GM12878 (cell line): ENCODE measurements at regions not wholly inside any gene's neighbourhood (a gene's known extent, or its start where the extent isn't known, plus 50 kb on each side); places are given as distances from the start of the nearest gene placed in this dataset.

Experiments used
- CHD4 ChIP-seq: fragments of 200-600 bp; sonication (generic); IDR thresholded peaks from 2 replicates; pipeline ENCODE4 v1.6.1; 2016; ENCODE audit warnings: mild to moderate bottlenecking
- EED ChIP-seq: sonication (generic); IDR thresholded peaks from 2 replicates; pipeline ENCODE4 v1.6.1; 2016; ENCODE audit warnings: antibody characterized with exemption, low read depth
- EP300 ChIP-seq, 2 experiments: fragments of 150-350 bp in 1 of 2; IDR thresholded peaks; 2 replicates each; pipeline ENCODE4 v1.6.1; 2011 to 2012; ENCODE audit warnings: low read depth in 2 of 2, low read length in 2 of 2, borderline replicate concordance in 1 of 2, improper control_type of control experiment in 1 of 2, inconsistent platforms in 1 of 2; ENCODE audit not compliant: control insufficient read depth in 1 of 2
- ETV6 ChIP-seq, 2 experiments: fragments of 450-650 bp in 1 of 2; IDR thresholded peaks in 1 of 2; conservative IDR thresholded peaks in 1 of 2; 2 replicates each; pipeline ENCODE4 v1.6.1; 2014; ENCODE audit warnings: antibody characterized with exemption in 1 of 2, borderline replicate concordance in 1 of 2, low read depth in 1 of 2, mild to moderate bottlenecking in 1 of 2, moderate library complexity in 1 of 2
- IRF4 ChIP-seq: IDR thresholded peaks from 2 replicates; pipeline ENCODE4 v1.6.1; 2011; ENCODE audit warnings: low read depth, low read length
- MEF2A ChIP-seq: IDR thresholded peaks from 2 replicates; pipeline ENCODE4 v1.6.1; 2011; ENCODE audit warnings: low read depth, mild to moderate bottlenecking, low read length, moderate library complexity; ENCODE audit not compliant: insufficient read depth
- MTA2 ChIP-seq: fragments of 450-650 bp; IDR thresholded peaks from 2 replicates; pipeline ENCODE4 v1.6.1; 2016; ENCODE audit warnings: low read depth, mild to moderate bottlenecking, moderate library complexity
- MYB ChIP-seq: fragments of 150-350 bp; IDR thresholded peaks from 2 replicates; pipeline ENCODE4 v1.6.1; 2014; ENCODE audit warnings: mild to moderate bottlenecking, low read depth, low read length, borderline replicate concordance
- RFX5 ChIP-seq: IDR thresholded peaks from 2 replicates; pipeline ENCODE4 v1.6.1; 2011; ENCODE audit warnings: low read depth, low read length, improper control_type of control experiment
- SMAD1 ChIP-seq: fragments of 450-650 bp; IDR thresholded peaks from 2 replicates; pipeline ENCODE4 v1.6.1; 2018; ENCODE audit warnings: mild to moderate bottlenecking, low read depth; ENCODE audit not compliant: partially characterized antibody
- SPI1 ChIP-seq: IDR thresholded peaks from 2 replicates; pipeline ENCODE4 v1.6.1; 2011; ENCODE audit warnings: low read depth, mild to moderate bottlenecking, low read length, moderate library complexity, borderline replicate concordance; ENCODE audit not compliant: insufficient read depth
- STAT3 ChIP-seq: IDR thresholded peaks from 2 replicates; pipeline ENCODE4 v1.6.1; 2011; ENCODE audit warnings: low read depth, low read length, improper control_type of control experiment
- TCF12 ChIP-seq: IDR thresholded peaks from 2 replicates; pipeline ENCODE4 v1.6.1; 2011; ENCODE audit warnings: low read depth, mild to moderate bottlenecking, low read length
- WRNIP1 ChIP-seq: IDR thresholded peaks from 2 replicates; pipeline ENCODE4 v1.6.1; 2011; ENCODE audit warnings: low read depth, low read length, improper control_type of control experiment, borderline replicate concordance
- ZBED1 ChIP-seq: IDR thresholded peaks from 2 replicates; pipeline ENCODE4 v1.6.1; 2016; ENCODE audit warnings: borderline replicate concordance
- ZNF207 ChIP-seq: fragments of 450-650 bp; IDR thresholded peaks from 2 replicates; pipeline ENCODE4 v1.6.1; 2014; ENCODE audit warnings: antibody characterized with exemption, mild to moderate bottlenecking, borderline replicate concordance
- ZNF384 ChIP-seq: IDR thresholded peaks from 2 replicates; pipeline ENCODE4 v1.6.1; 2012; ENCODE audit warnings: low read depth, mild to moderate bottlenecking, low read length, improper control_type of control experiment, borderline replicate concordance
- ZSCAN29 ChIP-seq: fragments of 450-650 bp; IDR thresholded peaks from 2 replicates; pipeline ENCODE4 v1.6.1; 2017; ENCODE audit warnings: mild to moderate bottlenecking, moderate library complexity
- TF ChIP-seq, protein P1 (sequence below): fragments of 450-650 bp; IDR thresholded peaks from 2 replicates; pipeline ENCODE4 v1.6.1; 2018; ENCODE audit warnings: borderline replicate concordance, mild to moderate bottlenecking; ENCODE audit not compliant: partially characterized antibody
- TF ChIP-seq, protein P2 (sequence below): IDR thresholded peaks from 2 replicates; pipeline ENCODE4 v1.6.1; 2011; ENCODE audit warnings: borderline replicate concordance, low read depth, mild to moderate bottlenecking, moderate library complexity, low read length; ENCODE audit not compliant: insufficient read depth, poor library complexity, severe bottlenecking
- TF ChIP-seq, protein P3 (sequence below): IDR thresholded peaks from 2 replicates; pipeline ENCODE4 v1.6.1; 2012; ENCODE audit warnings: improper control_type of control experiment, low read depth, low read length; ENCODE audit not compliant: insufficient replicate concordance

DNA sequence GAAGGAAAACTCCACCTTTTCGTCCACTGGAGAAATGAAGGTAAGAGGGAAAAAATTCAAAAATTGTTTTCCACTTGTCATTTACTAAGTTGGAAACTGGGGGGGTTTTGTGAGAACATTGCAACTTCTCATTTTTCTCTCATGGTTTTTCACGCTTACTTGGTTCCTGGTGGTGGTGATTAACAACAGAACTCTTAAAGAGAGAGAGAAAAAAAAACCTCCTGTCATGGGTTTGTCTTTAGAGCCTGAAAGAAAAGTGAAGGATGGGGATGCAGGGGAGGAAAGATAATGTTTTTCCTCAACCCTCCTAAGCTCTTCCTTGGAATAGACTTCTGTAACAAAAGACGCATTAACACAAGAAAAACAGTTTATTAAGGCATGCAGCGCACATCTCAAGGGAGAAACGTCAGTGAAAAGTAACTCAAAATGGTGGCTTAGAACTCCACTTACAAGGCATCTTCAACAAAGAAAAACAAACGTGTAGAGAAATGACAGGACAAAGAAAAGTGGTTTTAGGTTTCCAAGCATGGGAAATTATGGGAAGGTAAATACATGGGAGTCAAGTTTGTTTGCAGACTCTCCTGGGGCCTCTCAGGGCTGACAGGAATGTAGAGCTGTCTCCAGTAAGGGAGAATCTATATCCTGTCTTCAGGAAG is 81.9 kb upstream of the ATF7IP start (continued):
- TF ChIP-seq, protein P1, sequence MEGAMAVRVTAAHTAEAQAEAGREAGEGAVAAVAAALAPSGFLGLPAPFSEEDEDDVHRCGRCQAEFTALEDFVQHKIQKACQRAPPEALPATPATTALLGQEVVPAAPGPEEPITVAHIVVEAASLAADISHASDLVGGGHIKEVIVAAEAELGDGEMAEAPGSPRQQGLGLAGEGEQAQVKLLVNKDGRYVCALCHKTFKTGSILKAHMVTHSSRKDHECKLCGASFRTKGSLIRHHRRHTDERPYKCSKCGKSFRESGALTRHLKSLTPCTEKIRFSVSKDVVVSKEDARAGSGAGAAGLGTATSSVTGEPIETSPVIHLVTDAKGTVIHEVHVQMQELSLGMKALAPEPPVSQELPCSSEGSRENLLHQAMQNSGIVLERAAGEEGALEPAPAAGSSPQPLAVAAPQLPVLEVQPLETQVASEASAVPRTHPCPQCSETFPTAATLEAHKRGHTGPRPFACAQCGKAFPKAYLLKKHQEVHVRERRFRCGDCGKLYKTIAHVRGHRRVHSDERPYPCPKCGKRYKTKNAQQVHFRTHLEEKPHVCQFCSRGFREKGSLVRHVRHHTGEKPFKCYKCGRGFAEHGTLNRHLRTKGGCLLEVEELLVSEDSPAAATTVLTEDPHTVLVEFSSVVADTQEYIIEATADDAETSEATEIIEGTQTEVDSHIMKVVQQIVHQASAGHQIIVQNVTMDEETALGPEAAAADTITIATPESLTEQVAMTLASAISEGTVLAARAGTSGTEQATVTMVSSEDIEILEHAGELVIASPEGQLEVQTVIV = no peak
- TF ChIP-seq ZBED1 (0 out of 2 replicates have a peak, but pooled peaks have one; percentile 24), EED (peak; percentile 37; the same call in 1 of the 2 replicates), MTA2 (peak; percentile 53; the same call in 1 of the 2 replicates), EP300 (IDR thresholded peaks at IDR 0.05; ENCODE audit: borderline replicate concordance in 1 of 2, control insufficient read depth in 1 of 2, low read depth in 2 of 2, low read length in 2 of 2) (peak; percentile 62 to 79; a peak in 3 of 4 replicates), ZNF384 (peak; percentile 67; the same call in 1 of the 2 replicates), TCF12 (0 out of 2 replicates have a peak, but pooled peaks have one; percentile 13), MYB (no peak), SPI1 (peak; percentile 39), IRF4 (0 out of 2 replicates have a peak, but pooled peaks have one; percentile 18), RFX5 (no peak), STAT3 (no peak), WRNIP1 (no peak), MEF2A (peak; percentile 50; the same call in 1 of the 2 replicates), ZNF207 (no peak), ZSCAN29 (no peak), ETV6 (conservative IDR thresholded peaks at IDR 0.05 in 1 of 2, IDR thresholded peaks at IDR 0.05 in 1 of 2; ENCODE audit: borderline replicate concordance in 1 of 2, low read depth in 1 of 2) (0 out of 4 replicates have a peak, but pooled peaks of 1 of the 2 experiments have one; percentile 25), CHD4 (no peak), SMAD1 (no peak)
- TF ChIP-seq, protein P2, sequence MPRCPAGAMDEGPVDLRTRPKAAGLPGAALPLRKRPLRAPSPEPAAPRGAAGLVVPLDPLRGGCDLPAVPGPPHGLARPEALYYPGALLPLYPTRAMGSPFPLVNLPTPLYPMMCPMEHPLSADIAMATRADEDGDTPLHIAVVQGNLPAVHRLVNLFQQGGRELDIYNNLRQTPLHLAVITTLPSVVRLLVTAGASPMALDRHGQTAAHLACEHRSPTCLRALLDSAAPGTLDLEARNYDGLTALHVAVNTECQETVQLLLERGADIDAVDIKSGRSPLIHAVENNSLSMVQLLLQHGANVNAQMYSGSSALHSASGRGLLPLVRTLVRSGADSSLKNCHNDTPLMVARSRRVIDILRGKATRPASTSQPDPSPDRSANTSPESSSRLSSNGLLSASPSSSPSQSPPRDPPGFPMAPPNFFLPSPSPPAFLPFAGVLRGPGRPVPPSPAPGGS = no peak
- TF ChIP-seq, protein P3, sequence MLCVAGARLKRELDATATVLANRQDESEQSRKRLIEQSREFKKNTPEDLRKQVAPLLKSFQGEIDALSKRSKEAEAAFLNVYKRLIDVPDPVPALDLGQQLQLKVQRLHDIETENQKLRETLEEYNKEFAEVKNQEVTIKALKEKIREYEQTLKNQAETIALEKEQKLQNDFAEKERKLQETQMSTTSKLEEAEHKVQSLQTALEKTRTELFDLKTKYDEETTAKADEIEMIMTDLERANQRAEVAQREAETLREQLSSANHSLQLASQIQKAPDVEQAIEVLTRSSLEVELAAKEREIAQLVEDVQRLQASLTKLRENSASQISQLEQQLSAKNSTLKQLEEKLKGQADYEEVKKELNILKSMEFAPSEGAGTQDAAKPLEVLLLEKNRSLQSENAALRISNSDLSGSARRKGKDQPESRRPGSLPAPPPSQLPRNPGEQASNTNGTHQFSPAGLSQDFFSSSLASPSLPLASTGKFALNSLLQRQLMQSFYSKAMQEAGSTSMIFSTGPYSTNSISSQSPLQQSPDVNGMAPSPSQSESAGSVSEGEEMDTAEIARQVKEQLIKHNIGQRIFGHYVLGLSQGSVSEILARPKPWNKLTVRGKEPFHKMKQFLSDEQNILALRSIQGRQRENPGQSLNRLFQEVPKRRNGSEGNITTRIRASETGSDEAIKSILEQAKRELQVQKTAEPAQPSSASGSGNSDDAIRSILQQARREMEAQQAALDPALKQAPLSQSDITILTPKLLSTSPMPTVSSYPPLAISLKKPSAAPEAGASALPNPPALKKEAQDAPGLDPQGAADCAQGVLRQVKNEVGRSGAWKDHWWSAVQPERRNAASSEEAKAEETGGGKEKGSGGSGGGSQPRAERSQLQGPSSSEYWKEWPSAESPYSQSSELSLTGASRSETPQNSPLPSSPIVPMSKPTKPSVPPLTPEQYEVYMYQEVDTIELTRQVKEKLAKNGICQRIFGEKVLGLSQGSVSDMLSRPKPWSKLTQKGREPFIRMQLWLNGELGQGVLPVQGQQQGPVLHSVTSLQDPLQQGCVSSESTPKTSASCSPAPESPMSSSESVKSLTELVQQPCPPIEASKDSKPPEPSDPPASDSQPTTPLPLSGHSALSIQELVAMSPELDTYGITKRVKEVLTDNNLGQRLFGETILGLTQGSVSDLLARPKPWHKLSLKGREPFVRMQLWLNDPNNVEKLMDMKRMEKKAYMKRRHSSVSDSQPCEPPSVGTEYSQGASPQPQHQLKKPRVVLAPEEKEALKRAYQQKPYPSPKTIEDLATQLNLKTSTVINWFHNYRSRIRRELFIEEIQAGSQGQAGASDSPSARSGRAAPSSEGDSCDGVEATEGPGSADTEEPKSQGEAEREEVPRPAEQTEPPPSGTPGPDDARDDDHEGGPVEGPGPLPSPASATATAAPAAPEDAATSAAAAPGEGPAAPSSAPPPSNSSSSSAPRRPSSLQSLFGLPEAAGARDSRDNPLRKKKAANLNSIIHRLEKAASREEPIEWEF = peak; percentile 61
